Glomerular endothelial cell (primary cell): ENCODE measurements at regions not wholly inside any gene's neighbourhood (a gene's known extent, or its start where the extent isn't known, plus 50 kb on each side); places are given as distances from the start of the nearest gene placed in this dataset.
"Not testable (repeated sequence)": the region's sequence is repeated elsewhere in the genome, so short reads cannot be mapped to it uniquely, and the experiment has no call there.

Experiments used
- DNase-seq: peaks from one replicate; pipeline ENCODE4 v3.0.0-alpha.2; 2011; ENCODE audit warnings: low read depth, low spot score; ENCODE audit errors: extremely low read depth

DNA sequence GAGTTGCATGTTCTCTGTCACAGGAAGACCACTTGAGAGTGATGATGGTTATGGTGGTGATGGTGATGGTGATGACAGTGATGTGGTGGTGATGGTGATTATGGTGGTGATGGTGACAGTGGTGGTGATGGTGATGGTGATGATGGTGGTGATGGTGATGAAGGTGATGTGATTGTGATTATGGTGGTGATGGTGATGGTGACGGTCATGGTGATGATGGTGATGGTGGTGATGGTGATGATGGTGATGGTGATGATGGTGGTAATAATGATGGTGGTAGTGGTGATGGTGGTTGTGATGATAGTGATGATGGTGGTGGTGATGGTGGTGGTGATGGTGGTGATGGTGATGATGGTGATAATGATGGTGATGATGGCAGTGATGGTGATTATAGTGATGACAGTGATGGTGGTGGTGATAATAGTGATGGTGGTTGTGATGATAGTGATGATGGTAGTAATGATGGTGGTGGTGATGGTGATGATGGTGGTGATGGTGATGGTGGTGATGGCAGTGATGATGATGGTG is 93.7 kb downstream of the ASB1 start:
- no peak for DNase-seq

DNA sequence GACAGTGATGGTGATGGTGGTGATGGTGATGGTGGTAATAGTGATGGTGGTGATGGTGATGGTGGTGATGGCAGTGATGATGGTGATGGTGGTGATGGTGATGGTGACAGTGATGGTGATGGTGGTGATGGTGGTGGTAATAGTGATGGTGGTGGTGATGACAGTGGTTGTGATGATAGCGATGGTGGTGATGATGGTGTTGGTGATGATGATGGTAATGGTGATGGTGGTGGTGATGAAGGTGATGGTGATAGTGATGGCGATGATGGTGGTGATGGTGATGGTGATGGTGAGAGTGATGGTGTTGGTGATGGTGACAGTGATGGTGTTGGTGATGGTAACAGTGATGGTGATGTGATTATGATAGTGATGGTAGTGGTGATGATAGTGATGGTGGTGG is 94.3 kb downstream of the ASB1 start:
- DNase-seq: no peak

- no peak for DNase-seq
Measured at GRCh38 chr2:238521870-238522269, 95.1 kb downstream of the ASB1 start.

- no peak for DNase-seq
Measured at GRCh38 chr2:238523158-238524110, 96.7 kb downstream of the ASB1 start.

GRCh38 chr2:238524426-238524983 is 97.8 kb downstream of the ASB1 start:
- DNase-seq: no peak

DNA sequence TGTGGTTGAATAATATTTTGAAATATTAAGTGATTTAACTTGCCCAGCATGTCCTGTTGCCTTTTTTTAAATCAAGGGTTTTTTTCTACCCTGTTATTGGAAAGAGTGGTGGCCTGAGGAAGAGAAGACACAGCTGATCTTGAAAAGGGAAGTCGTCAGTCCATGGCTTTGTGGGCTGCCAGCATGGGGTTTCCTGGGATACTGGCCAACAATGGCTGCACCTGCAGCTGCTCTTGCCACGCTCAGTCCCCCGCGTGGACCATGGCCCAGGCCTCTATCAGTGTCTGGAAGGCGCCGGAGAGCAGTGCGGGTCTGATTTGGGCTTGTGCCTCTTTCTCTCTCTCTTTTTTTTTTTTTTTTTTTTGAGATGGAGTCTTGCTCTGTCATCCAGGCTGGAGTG is 99.3 kb downstream of the ASB1 start:
- no peak for DNase-seq

DNA sequence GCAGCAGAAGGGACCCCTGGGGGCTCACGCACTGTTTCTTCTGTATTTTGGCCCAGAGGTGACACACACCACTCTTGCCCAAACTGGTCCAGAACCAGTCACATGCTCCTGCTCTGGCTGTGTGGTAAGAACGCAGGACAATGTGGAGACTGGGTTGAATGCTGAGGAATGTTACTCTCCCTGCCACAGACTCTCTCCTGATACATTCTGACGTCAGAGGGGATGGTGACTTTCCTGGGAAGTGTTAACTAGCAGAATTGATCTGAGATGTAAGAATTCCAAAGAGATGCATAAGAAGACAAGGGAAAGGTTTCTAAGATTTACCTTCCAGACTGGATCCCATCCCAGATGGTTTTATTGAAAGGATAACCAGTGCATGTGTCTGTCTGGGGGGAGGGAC is 100.8 kb downstream of the ASB1 start:
- DNase-seq: no peak

DNA sequence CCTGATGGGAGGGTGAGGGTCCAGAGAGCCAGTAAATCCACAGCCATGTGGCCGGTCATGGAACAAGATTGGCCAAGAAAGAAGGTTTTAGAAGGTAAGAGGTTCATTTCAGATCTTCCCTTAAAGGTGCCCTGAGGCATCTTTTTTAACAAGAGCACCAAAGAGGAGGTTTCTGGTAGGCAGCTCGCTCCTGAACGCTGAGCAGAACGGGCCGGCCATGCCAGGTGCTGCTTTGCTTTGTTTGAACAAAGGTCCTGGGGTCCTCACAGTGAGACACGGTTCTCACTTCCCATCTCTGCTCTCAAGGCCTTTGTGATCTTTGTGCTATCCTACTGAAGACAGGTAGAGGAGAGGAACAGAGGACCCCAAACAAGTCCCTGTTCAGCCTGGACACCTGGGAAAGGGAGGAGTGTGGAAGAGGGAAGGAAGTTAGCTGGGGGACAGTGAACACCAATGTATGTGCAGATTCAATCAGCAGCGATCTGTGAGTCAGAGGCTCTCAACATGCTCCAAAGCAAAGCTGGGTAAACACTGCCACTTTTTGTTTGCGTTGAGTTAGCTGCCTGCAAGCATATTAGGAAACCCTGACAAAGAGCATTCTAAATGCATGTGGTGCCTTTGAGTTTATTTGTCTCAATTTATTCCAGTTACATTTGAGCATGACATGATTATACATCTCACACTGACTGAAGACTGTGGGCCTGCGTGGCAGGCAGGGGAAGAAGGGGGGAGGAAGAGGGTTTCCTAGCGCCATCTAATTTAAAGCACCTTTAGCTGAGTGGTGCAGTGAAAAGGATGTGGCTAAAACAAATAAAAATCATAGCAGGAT is 102.4 kb downstream of the ASB1 start:
- DNase-seq: no peak

DNA sequence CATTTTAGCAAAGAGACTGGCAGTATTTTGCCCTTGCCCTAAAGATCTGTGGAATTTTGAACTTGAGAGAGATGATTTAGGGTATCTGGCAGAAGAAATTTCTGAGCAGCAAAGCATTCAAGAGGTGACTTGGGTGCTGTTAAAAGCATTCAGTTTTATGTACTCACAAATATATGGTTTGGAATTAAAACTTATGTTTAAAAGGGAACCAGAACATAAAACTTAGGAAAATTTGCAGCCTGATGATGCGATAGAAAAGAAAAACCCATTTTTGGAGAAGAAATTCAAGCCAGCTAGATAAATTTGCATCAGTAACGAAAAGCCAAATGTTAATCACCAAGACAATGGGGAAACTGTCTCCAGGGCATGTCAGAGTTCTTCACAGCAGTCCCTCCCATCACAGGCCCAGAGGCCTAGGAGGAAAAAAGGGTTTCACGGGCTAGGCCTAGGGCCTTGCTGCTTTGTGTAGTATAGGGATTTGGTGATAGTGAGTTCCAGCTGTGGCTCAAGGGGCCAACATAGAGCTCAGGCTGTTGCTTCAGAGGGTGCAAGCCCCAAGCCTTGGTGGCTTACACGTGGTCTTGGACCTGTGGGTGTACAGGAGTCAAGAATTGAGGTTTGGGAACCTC is 104.4 kb downstream of the ASB1 start:
- not testable (repeated sequence) for DNase-seq

DNA sequence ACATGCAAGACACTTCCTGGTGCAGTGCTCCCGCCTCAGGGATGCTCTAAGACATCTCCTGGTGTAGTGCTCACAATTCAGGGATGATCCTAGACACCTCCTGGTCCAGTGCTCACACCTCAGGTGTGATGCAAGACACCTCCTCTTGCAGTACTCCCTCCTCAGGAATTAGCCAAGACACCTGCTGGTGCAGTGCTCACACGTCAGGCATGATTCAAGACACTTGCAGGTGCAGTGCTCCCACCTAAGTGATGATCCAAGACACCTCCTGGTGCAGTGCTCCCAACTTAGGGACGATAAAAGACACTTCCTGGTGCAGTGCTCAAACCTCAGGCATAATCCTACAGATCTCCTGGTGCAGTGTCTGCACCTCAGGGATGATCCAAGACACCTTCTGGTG is 117.0 kb downstream of the ASB1 start:
- not testable (repeated sequence) for DNase-seq

DNA sequence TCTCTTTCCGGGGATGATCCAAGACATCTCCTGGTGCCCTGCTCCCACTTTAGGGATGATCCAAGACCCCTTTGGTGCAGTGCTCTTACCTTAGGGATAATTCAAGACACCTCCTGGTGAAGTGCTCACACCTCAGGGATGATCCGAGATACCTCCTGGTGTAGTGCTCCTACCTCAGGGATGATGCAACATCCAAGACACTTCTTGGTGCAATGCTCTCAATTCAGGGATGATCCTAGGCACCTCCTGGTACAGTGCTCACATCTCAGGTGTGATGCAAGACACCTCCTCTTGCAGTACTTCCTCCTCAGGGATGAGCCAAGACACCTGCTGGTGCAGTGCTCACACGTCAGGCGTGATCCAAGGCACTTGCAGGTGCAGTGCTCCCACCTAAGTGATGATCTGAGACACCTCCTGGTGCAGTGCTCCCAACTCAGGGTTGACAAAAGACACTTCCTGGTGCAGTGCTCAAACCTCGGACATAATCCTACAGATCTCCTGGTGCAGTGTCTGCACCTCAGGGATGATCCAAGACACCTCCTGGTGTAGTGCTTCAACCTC is 122.3 kb downstream of the ASB1 start:
- DNase-seq: no peak

- DNase-seq: no peak
Measured at GRCh38 chr2:238549866-238550265, 123.1 kb downstream of the ASB1 start.

DNA sequence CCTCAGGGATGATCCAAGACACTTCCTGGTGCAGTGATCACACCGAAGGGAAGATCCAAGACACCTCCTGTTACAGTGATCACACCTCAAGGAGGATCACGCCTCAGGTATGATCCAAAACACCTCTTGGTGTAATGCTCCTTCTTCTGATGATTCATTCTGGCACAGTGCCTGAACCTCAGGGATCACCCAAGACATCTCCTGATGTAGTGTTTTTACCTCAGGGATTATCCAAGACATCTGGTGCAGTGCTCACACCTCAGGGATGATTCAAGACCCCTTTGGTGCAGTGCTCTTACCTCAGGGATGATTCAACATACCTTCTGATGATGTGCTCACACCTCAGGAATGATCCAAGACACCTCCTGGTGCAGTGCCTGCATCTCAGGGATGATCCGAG is 124.4 kb downstream of the ASB1 start:
- no peak for DNase-seq

GRCh38 chr2:238552226-238552625 is 125.5 kb downstream of the ASB1 start:
- DNase-seq: no peak

DNA sequence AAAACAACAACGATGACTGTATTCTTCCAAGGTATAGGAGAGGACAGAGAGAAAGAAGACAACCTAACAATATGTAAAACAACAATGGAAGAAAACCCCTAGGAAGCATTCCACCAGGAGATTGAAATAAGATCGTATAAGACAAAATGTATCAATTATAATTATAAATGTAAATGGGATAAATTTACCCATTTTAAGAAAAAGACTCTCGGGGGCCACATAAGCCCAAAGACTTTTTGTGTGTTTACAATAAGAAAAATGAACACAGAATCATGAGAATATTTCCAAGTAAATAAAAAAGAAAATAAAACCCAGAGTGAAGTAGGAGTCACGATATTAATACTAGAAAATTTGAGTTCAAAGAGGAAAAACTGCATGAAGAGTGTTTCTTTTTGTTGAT is 126.4 kb downstream of the ASB1 start:
- DNase-seq: no peak

- no peak for DNase-seq
Measured at GRCh38 chr2:238554468-238555315, 128.0 kb downstream of the ASB1 start.

DNA sequence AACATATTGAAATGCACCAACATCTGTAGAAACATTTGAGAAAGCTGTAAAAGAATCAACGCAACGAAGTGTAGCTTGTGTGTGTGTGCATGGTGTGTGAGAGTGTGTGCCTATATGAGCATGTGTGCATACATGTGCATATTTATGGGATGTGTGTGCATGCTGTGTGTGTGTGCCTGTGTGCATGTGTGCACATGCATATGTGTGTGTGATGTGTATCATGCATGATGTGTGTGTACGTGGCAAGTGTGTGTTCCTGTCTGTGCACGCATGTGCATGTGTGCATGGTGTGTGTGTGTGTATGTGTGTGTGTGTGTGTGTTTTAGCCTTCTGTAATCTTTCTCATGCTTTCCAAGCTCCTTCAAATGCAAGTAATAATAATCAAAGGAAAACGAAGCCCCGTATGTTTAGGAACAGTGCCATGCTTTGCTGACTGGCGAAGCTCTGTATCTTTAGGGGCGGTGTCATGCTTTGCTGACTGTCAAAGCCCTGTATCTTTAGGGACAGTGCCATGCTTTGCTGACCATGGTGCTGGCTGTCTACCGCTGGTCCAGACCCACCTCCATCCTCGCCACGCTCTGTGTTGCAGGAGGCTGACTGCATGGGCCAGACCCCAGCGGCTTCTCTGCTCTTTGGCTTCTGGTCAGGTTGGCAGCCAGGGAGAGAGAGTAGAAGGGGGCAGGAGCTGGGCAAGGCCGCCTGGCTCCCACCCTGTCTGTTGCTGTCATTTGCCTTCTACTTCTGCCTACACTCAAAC is 129.2 kb downstream of the ASB1 start:
- DNase-seq: no peak

DNA sequence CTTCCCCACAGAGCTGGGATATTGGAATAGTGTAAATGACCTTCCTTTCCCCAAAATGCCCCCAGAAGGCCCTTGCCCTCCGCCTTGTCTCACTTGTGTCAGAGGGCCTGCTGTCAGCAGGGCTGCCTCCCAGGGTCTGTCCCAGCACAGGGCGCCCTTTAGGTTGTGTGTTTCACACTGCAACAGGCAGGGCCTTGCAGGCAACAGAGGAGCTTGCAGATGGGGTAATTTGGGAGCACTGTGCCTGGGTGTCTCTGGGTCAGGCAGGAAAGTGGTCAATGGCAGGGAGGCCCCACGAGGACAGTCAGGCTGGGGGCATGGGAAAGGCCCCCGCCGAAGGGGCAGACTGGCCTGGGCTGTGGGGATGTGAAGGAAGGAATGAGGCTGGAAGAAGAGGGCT is 130.7 kb downstream of the ASB1 start:
- DNase-seq: no peak

GRCh38 chr2:238557936-238558335 is 131.2 kb downstream of the ASB1 start:
- no peak for DNase-seq
